ENCODE measurements at regions not wholly inside any gene's neighbourhood (a gene's known extent, or its start where the extent isn't known, plus 50 kb on each side); places are given as distances from the start of the nearest gene placed in this dataset.

DNA sequence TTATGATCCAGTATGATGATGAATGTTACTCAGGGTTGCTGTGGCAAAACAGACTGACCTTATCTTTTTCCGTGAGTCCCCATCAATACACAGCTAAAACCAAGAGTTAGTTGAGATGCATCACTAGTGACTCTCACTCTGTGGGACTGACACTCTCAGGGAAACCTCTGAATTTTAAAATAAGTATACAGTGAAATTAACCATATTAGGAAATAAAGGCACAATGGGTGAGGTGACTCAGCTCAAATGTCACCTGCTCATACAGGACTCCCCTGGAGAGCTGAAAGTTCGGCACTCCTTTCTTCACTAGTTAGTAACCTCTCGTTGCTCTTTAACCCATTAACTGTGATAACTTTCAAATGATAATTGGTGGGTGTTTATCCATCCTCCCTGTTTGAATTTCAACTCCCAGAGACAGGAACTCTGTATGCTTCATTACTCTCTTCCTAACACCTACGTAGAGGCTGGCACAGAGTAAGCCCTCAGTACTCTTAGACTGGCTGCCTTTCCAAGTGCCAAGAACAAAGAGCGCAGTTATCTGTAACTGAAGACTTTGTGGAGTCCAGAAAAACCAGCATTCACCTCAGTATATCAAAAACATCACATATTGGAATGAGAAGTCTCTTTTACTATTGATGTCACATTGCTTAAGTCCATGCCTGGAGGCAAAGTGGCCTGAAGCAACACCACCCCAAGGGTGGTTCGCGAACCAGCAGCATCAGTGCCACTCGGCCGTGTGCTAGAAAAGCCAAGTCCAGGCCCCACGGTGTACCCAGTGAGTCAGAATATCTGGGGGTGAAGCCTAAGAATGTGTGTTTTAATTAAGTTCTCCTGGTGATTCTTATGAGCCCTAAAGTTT, 91.1 kb downstream of the NIBAN1 start:
- TF ChIP-seq, protein P1, sequence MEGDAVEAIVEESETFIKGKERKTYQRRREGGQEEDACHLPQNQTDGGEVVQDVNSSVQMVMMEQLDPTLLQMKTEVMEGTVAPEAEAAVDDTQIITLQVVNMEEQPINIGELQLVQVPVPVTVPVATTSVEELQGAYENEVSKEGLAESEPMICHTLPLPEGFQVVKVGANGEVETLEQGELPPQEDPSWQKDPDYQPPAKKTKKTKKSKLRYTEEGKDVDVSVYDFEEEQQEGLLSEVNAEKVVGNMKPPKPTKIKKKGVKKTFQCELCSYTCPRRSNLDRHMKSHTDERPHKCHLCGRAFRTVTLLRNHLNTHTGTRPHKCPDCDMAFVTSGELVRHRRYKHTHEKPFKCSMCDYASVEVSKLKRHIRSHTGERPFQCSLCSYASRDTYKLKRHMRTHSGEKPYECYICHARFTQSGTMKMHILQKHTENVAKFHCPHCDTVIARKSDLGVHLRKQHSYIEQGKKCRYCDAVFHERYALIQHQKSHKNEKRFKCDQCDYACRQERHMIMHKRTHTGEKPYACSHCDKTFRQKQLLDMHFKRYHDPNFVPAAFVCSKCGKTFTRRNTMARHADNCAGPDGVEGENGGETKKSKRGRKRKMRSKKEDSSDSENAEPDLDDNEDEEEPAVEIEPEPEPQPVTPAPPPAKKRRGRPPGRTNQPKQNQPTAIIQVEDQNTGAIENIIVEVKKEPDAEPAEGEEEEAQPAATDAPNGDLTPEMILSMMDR (IDR thresholded peaks at IDR 0.05 in 2 of 3, conservative IDR thresholded peaks at IDR 0.05 in 1 of 3; ENCODE audit: borderline replicate concordance in 1 of 3, insufficient read depth in 1 of 3, low read depth in 2 of 3, low read length in 2 of 3) = no peak
- TF ChIP-seq RAD21 (IDR thresholded peaks at IDR 0.05; ENCODE audit: low read depth) (no peak), POLR2AphosphoS5 (IDR thresholded peaks at IDR 0.05; ENCODE audit: low read depth, low read length) (no peak), ZNF274 (IDR thresholded peaks at IDR 0.05; ENCODE audit: low read depth, low read length) (no peak), SP1 (IDR thresholded peaks at IDR 0.05; ENCODE audit: low read depth) (no peak), POLR2A (IDR thresholded peaks at IDR 0.05; ENCODE audit: borderline replicate concordance, extremely low read depth, insufficient read depth, insufficient read length) (no peak), SIN3A (IDR thresholded peaks at IDR 0.05; ENCODE audit: low read depth) (no peak), EGR1 (IDR thresholded peaks at IDR 0.05; ENCODE audit: low read depth) (no peak)
- TF ChIP-seq, protein P2, sequence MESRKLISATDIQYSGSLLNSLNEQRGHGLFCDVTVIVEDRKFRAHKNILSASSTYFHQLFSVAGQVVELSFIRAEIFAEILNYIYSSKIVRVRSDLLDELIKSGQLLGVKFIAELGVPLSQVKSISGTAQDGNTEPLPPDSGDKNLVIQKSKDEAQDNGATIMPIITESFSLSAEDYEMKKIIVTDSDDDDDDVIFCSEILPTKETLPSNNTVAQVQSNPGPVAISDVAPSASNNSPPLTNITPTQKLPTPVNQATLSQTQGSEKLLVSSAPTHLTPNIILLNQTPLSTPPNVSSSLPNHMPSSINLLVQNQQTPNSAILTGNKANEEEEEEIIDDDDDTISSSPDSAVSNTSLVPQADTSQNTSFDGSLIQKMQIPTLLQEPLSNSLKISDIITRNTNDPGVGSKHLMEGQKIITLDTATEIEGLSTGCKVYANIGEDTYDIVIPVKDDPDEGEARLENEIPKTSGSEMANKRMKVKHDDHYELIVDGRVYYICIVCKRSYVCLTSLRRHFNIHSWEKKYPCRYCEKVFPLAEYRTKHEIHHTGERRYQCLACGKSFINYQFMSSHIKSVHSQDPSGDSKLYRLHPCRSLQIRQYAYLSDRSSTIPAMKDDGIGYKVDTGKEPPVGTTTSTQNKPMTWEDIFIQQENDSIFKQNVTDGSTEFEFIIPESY (IDR thresholded peaks at IDR 0.05; ENCODE audit: extremely low read depth, insufficient replicate concordance, low read length) = no peak
- TF ChIP-seq, protein P3, sequence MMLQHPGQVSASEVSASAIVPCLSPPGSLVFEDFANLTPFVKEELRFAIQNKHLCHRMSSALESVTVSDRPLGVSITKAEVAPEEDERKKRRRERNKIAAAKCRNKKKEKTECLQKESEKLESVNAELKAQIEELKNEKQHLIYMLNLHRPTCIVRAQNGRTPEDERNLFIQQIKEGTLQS (IDR thresholded peaks at IDR 0.05) = no peak
